HFF-Myc (cell line): ENCODE measurements at regions not wholly inside any gene's neighbourhood (a gene's known extent, or its start where the extent isn't known, plus 50 kb on each side); places are given as distances from the start of the nearest gene placed in this dataset.
"Not testable (repeated sequence)": the region's sequence is repeated elsewhere in the genome, so short reads cannot be mapped to it uniquely, and the experiment has no call there.

Experiments used
- DNase-seq: peaks from one replicate; pipeline ENCODE4 v3.0.0-alpha.2; 2011; ENCODE audit warnings: low read depth; ENCODE audit errors: extremely low read depth
- H3K4me3 ChIP-seq: replicated peaks from 2 replicates; pipeline ENCODE4 v1.5.1; 2011; ENCODE audit warnings: low read depth, mild to moderate bottlenecking, control low read depth, low read length
- TF ChIP-seq, protein P1 (sequence below): IDR thresholded peaks from 2 replicates; pipeline ENCODE4 v1.5.1; 2012; ENCODE audit warnings: mild to moderate bottlenecking, low read depth, low read length, control low read depth; ENCODE audit errors: missing control alignments

DNA sequence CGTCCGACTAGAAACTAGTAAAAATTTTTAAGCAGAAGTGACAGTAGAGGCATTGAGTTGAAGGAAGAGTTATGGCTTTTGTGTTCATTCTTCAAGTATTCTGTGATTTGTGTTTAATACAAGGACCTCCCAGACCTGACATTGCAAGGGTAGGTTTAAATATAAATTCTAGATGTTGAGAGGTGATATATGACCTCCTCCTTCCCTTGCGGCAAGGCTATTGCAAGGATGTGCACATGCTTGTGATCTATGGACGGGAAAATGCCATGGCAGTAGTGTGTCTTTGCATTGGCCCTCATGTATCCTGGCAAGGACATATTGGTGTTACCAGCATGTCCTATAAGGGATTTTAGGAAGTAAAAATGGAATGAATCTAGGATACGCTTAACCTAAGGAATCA is 143.5 kb downstream of the NEDD1 start:
- TF ChIP-seq, protein P1, sequence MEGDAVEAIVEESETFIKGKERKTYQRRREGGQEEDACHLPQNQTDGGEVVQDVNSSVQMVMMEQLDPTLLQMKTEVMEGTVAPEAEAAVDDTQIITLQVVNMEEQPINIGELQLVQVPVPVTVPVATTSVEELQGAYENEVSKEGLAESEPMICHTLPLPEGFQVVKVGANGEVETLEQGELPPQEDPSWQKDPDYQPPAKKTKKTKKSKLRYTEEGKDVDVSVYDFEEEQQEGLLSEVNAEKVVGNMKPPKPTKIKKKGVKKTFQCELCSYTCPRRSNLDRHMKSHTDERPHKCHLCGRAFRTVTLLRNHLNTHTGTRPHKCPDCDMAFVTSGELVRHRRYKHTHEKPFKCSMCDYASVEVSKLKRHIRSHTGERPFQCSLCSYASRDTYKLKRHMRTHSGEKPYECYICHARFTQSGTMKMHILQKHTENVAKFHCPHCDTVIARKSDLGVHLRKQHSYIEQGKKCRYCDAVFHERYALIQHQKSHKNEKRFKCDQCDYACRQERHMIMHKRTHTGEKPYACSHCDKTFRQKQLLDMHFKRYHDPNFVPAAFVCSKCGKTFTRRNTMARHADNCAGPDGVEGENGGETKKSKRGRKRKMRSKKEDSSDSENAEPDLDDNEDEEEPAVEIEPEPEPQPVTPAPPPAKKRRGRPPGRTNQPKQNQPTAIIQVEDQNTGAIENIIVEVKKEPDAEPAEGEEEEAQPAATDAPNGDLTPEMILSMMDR = no peak
- H3K4me3 ChIP-seq = no peak overlapping the region
- DNase-seq = no peak

DNA sequence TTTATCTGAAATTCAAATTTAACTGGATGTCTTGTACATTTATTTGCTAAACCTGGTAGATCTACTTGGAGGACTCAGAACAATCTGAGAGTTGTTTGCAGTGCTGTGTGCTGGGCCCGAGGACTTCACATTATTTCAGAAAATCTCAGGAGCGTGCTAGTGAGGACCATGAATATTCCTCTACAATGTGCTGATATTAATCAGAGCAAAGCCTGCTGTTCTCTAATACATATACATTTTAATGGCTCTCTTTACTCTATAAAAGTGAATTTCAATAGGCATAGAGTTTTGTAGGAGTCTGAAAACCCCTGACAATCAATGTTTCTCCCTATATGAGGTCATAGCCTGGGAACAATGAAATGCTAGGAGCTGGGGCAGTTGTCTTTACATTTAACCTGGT is 144.3 kb downstream of the NEDD1 start:
- no peak overlapping the region for H3K4me3 ChIP-seq
- TF ChIP-seq, protein P1 = no peak
- no peak for DNase-seq

DNA sequence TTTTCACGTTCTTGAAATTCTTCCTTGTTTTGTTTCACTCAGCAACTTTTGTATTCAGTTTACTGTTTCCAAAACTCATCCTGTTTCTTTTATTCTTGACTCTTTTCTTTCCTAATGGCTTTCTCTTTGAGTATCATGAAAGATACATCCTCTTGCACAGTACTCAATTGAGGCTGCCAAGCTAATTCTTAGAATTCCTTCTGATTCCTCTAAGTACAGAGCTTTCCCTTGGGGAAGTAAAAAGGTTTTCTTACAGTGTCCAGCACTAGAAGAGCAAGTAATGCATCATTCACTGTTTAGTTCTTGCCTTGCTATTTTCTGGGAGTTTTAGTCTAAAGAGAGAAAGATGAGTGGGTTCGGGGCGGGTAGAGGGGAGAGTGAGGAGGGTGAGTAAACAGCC is 154.1 kb downstream of the NEDD1 start:
- no peak for DNase-seq
- TF ChIP-seq, protein P1 = no peak
- no peak overlapping the region for H3K4me3 ChIP-seq

DNA sequence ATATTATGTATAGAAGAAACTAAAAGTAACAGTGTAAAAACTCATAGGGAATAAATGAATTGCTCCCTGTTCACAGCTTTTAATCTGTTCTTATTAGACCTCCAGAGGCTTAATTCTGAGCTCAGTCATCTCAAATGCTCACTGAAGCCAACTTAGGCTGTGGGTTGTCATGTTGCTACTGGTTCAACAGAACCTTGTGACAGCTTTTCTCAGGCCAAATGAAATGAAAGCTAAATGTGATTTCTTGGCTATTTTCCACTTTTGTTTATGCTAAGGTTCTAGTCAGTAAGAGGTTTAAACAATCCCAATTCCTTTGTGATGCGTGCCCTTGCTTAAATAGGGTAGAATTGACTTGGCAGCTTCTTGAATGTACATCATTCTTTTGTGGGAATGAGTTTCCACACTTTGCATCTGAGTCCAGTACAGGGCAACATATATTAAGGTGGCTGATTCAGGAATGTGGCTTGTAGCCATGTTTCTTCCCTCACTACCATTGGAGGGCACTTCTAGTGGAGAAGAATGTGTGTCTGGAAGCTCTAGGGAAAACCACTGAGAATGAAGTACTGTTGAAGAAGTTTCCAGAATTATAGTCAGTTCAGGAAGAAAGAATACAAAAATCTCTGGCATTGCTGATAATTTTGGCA is 156.4 kb downstream of the NEDD1 start:
- no peak for DNase-seq
- H3K4me3 ChIP-seq = no peak overlapping the region
- TF ChIP-seq, protein P1 = no peak

DNA sequence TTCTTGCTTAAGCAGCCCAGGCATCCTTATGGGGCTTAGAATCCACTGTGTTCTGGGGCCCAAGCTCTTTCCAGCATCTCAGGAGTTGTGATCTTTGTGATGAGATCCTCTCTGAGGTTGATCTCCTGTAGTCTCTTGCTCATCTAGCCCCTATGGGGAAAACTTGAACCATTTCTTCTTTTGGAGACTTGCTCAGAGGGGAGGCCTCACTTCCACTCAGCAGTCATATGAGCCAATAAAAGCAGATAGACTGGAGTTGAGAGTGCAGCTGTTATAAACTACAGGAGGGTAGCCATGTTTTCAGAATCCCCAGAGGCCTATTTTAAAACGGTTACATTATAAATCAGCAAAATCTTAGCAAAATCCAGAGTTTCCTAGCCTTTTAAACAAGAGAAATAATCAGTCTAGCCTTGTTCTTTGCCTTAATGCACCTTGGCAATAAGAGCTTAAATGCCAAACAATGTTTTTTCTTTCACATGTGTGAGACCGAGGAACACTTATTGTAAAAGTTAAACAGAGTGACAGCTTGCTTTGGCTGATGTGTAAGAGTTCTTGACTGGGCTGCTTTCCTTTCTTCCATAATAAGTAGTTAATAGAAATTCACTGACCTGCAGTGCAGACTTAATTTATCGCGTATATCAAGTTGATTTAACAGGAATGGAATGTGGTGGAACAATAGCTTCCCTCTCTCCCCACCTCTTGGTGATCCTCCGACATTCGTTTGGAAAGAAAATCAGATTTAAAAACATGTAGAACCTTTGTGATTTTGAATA is 168.3 kb downstream of the NEDD1 start:
- no peak overlapping the region for H3K4me3 ChIP-seq
- TF ChIP-seq, protein P1 = no peak
- no peak for DNase-seq

DNA sequence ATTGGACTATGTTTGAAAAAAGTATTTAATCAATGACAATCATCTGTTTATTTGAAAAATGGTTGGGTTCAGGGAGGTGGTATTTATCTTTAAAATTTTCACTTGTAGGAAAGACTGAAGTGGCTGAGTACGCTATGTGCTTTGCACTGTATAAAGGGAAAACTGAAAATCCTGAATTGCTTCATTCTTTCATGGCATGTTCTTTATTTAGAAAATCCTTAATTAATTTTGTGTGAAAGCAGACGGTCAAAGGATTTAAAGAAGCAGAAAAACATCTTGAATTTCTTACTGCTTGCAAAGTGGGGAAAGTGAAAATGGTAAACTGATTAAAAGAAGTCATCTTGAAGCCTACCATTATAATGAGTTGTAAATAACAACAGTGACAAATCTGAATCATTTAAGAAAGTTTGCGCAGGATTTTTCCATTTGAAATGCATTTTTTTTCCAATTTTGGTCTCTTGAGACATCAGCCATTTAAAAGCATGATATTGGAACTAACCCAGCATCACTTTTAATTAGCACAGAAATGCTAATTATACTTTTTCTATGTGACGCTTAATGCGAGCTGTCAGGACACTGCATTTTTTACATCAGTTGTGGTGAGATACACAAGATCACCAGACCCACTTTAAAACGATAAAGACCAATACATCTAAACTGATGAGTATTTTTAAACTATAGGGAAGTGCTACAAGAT is 169.0 kb downstream of the NEDD1 start:
- H3K4me3 ChIP-seq = no peak overlapping the region
- DNase-seq = no peak
- TF ChIP-seq, protein P1 = no peak

DNA sequence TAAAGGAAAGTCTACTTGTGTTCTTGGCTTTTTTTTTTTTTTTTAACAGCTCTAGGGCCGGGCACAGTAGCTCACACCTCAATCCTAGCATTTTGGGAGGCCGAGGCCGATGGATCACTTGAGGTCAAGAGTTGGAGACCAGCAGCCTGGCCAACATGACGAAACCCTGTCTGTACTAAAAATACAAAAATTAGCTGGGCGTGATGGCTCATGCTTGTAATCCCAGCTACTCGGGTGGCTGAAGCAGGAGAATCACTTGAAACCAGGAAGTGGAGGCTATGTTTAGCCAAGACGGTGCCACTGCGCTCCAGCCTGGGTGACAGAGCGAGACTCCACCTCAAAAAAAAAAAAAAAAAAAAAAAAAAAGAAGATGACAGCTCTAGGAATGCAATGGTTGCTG is 169.9 kb downstream of the NEDD1 start:
- H3K4me3 ChIP-seq, DNase-seq: not testable (repeated sequence)
